GM12801 (cell line): ENCODE measurements at regions not wholly inside any gene's neighbourhood (a gene's known extent, or its start where the extent isn't known, plus 50 kb on each side); places are given as distances from the start of the nearest gene placed in this dataset.

ENCODE experiments used
- CTCF ChIP-seq: IDR thresholded peaks from one replicate; pipeline ENCODE4 v1.5.1; 2011; ENCODE audit warnings: control low read depth; ENCODE audit not compliant: insufficient read length; ENCODE audit errors: extremely low read depth

- TF ChIP-seq CTCF = no peak
Observed at GRCh38 chr4:123606946-123607542, 210.4 kb downstream of the SPRY1 start.

GRCh38 chr4:123609829-123610228, 213.2 kb downstream of the SPRY1 start:
- TF ChIP-seq CTCF = no peak

DNA sequence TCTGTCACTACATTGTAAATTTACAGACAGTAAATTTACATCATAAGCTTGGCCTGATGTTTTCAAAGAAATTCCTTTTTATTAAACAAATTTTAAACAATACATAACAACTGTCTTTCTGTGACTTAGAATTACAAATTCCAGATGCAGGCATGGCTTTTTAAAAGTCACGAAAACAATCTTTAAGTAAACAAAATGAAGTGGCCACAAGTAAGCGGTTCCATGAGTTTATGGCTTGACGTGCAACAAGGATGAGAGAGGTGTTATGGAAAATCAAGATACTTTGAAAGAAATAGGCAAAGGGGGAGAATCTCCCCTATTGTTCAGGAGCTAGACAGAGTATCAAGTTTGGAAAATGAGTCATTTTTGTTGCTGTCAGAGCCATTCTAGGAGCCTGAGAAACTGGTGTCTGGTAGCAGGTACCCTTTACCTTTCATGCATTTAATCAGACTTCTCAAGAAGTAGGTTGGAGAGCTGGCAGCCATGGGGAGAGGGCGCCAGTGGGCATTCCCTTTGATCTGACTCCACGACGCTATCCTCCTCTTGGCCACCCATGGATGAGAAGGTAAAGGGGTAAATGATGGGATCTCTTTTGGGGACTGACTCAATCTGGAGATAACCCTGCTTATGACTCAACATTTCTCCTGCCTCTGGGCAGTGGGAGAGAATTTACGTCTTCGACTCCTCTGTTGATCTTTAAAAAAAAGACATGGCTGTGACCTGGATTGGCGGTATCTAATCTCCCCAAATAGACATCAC, 217.2 kb downstream of the SPRY1 start:
- TF ChIP-seq CTCF = no peak

DNA sequence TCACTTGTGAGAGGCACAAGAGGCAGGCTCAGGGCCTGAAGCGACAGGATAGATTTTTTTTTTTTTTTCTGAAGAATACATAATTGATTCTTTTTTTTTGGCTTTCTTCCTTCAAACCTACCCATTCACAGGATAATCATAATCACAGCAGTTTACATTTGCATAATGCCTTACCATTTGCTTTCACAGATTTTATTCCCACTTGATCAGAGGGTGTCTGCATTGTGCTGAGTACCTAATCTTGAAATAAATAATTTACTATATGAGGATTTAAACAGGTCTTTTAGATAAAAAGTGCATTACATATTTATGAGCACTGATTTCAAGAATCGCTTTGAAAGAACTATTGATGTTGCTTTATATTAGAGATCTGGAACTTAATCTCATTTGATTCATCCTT, 219.3 kb downstream of the SPRY1 start:
- no peak for TF ChIP-seq CTCF

DNA sequence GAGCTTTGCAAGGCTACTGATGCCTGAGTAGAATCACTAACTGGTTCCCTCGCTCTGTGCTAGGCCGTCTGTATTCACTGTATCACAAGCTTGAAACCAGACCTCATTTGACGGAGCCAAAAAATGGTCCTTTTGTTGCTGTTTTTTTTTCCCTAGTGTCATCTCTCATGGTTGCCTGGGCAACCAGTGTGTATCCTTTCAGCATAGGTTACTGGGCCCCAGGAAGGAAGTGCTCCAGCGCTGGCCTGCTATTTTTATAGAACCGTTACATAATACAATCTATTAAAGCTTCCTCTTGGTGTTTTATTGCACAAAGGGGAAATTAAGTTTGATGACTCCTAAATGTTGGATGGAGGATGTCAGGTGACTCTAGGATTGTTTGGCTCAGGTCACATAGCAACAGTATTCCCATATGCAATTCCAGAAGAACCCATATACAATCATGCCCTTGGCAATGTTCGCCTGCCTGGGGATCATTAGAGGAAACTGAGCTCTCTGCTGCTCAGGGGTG, 220.4 kb downstream of the SPRY1 start:
- TF ChIP-seq CTCF = no peak

DNA sequence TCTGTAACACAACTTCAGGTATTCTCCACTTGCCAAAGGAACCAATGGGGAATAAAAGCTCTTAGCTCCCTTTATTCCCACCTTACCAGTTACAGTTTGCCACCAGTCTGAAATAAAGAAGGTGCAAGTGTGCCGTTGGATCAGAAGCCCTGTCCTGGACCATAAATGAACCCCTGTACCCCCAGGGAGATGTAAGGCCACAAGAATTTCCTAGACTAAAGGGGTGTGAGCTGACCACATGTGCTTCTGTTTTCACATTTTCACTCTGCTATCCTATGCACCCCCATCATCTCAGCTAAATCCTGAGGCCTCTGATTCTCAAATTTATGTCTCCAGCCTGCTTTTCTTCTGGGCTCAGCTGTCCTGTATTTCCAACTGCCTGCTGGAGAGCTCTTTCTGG, 221.2 kb downstream of the SPRY1 start:
- TF ChIP-seq CTCF = no peak

DNA sequence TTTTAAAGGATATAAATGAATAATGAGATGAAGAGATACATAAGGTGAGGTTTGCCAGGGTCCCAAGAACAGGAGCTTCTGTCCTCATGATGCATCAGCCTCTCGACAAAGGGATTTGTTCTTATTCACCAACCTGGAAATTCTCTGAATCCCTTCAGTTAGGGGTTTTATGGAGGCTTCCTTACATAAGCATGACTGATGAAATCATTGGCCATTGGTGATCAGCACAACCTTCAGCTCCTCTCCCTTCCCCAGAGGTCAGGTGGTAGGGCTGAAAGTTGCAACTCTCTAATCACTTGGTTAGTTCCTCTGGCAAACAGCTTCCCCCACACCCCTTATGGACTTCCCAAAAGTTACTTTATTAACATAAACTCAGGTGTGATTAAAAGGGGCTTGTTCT, 222.0 kb downstream of the SPRY1 start:
- TF ChIP-seq CTCF = no peak
